ENCODE measurements at regions not wholly inside any gene's neighbourhood (a gene's known extent, or its start where the extent isn't known, plus 50 kb on each side); places are given as distances from the start of the nearest gene placed in this dataset.

DNA sequence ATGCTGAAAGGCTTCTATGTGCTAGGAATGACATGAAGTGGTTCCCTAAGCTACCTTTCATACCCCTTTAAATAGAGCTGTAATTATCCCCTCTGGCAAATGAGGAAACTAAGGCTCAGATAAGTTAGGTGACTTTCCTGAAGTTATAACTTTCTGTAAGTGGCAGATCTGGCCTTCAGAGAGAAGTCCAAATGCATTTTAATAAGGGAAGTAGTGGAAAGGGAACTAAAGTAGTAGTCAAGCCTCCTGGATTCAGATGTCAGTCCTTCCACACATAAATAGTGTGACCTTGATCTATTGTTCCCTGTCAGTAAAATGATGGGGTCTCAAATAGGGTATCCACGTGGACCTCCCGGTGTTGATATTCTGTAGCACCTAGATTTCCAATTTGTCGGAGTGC, 277.7 kb downstream of the EDEM1 start:
- DNase-seq (ENCODE audit: low spot score), result no peak
- no peaks in the 10 kb centered on the region for H3K36me3 ChIP-seq (ENCODE audit: insufficient read depth, low read length)
- H3K4me1 ChIP-seq (ENCODE audit: insufficient read depth, low read length, poor library complexity, severe bottlenecking), result no peaks in the 10 kb centered on the region
- TF ChIP-seq, protein P1, sequence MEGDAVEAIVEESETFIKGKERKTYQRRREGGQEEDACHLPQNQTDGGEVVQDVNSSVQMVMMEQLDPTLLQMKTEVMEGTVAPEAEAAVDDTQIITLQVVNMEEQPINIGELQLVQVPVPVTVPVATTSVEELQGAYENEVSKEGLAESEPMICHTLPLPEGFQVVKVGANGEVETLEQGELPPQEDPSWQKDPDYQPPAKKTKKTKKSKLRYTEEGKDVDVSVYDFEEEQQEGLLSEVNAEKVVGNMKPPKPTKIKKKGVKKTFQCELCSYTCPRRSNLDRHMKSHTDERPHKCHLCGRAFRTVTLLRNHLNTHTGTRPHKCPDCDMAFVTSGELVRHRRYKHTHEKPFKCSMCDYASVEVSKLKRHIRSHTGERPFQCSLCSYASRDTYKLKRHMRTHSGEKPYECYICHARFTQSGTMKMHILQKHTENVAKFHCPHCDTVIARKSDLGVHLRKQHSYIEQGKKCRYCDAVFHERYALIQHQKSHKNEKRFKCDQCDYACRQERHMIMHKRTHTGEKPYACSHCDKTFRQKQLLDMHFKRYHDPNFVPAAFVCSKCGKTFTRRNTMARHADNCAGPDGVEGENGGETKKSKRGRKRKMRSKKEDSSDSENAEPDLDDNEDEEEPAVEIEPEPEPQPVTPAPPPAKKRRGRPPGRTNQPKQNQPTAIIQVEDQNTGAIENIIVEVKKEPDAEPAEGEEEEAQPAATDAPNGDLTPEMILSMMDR (conservative IDR thresholded peaks at IDR 0.05; ENCODE audit: low read length), result no peak
- no peak for TF ChIP-seq EZH2phosphoT487 (IDR thresholded peaks at IDR 0.05; ENCODE audit: borderline replicate concordance, low read depth, low read length)
- ChIA-PET CTCF (ENCODE audit: unreplicated experiment) (no interaction called here), POLR2A (interaction anchor here (0.6 kb wide), 1 partner anchor 219 kb away, joined by 5 read pairs; no protein-coding TSS in a partner anchor)
- intact Hi-C loops (cut with micrococcal nuclease; ENCODE audit: unreplicated experiment), result no loop called here
- no peak overlapping the region for H3K4me3 ChIP-seq (ENCODE audit: low read depth, low read length, poor library complexity, severe bottlenecking)
- no peaks in the 10 kb centered on the region for H4K20me1 ChIP-seq (ENCODE audit: insufficient read depth, low read length)
- no peak overlapping the region for H2AFZ ChIP-seq (ENCODE audit: low read length)
- H3K9me2 ChIP-seq (ENCODE audit: insufficient read depth, low read length), result no peaks in the 10 kb centered on the region
- H3K9me3 ChIP-seq (ENCODE audit: low read length), result no peaks in the 10 kb centered on the region
- no peak overlapping the region for H3K4me2 ChIP-seq (ENCODE audit: low read length)
- no TSS peak for BruUV-seq (replicated peaks)
- no peaks in the 10 kb centered on the region for H3K79me2 ChIP-seq (ENCODE audit: insufficient read depth, low read depth, low read length)
- H3K27ac ChIP-seq (ENCODE audit: low read depth, low read length, poor library complexity, severe bottlenecking), result no peak overlapping the region

DNA sequence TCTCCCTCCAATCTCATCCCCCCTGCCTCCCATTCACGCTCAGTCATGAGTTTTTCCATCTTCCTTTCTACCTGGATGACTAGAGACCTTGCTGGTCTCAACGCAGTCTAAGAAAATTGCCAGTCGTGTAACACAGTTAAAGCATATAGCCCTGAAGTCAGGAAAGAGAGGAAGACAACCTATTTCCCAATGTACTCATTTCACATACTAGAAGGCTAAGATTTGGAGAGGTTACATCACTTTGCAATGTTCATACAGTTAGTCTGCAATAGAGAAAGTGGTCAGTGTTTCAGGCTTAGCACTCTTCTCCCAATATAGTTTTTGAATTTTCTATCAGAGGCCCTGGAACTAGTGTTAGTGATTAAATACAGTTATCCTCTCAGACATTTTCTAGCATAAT, 278.6 kb downstream of the EDEM1 start:
- BruUV-seq (replicated peaks), result no TSS peak
- Histone ChIP-seq H4K20me1 (ENCODE audit: insufficient read depth, low read length) (no peaks in the 10 kb centered on the region), H3K79me2 (ENCODE audit: insufficient read depth, low read depth, low read length) (no peaks in the 10 kb centered on the region), H3K4me2 (ENCODE audit: low read length) (no peak overlapping the region), H3K36me3 (ENCODE audit: insufficient read depth, low read length) (no peaks in the 10 kb centered on the region), H3K4me1 (ENCODE audit: insufficient read depth, low read length, poor library complexity, severe bottlenecking) (no peaks in the 10 kb centered on the region), H3K9me2 (ENCODE audit: insufficient read depth, low read length) (no peaks in the 10 kb centered on the region), H3K27ac (ENCODE audit: low read depth, low read length, poor library complexity, severe bottlenecking) (no peak overlapping the region), H3K9me3 (ENCODE audit: low read length) (no peaks in the 10 kb centered on the region), H3K4me3 (ENCODE audit: low read depth, low read length, poor library complexity, severe bottlenecking) (no peak overlapping the region), H2AFZ (ENCODE audit: low read length) (no peak overlapping the region)
- intact Hi-C loops (cut with micrococcal nuclease; ENCODE audit: unreplicated experiment), result no loop called here
- TF ChIP-seq, protein P1 (conservative IDR thresholded peaks at IDR 0.05; ENCODE audit: low read length), result no peak
- no peak for TF ChIP-seq EZH2phosphoT487 (IDR thresholded peaks at IDR 0.05; ENCODE audit: borderline replicate concordance, low read depth, low read length)
- POLR2A ChIA-PET, result no interaction called here
- CTCF ChIA-PET (ENCODE audit: unreplicated experiment), result no interaction called here
- no peak for DNase-seq (ENCODE audit: low spot score)

DNA sequence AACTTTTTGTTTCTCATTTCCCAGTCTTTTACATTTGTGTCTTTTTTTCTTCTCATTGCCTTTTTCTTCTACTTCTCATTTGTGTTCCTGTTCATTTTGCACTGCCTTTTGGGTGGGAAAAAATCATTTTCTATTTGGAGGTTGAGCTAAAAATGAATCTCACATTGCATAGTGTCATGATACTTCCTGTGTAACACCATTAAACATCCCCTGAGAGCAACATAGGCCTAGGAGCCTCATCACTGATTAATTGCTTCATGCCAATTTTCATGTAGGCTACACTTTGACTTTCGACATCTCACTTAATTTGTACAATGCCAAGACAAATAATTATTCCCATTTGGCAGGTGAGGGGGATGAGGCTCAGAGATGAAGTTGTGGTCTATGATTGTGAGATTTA, 279.2 kb downstream of the EDEM1 start:
- no peaks in the 10 kb centered on the region for H3K79me2 ChIP-seq (ENCODE audit: insufficient read depth, low read depth, low read length)
- H2AFZ ChIP-seq (ENCODE audit: low read length), result no peak overlapping the region
- CTCF ChIA-PET (ENCODE audit: unreplicated experiment), result no interaction called here
- no peak overlapping the region for H3K27ac ChIP-seq (ENCODE audit: low read depth, low read length, poor library complexity, severe bottlenecking)
- no peak overlapping the region for H3K4me3 ChIP-seq (ENCODE audit: low read depth, low read length, poor library complexity, severe bottlenecking)
- no peaks in the 10 kb centered on the region for H4K20me1 ChIP-seq (ENCODE audit: insufficient read depth, low read length)
- no peaks in the 10 kb centered on the region for H3K4me1 ChIP-seq (ENCODE audit: insufficient read depth, low read length, poor library complexity, severe bottlenecking)
- no peak for TF ChIP-seq EZH2phosphoT487 (IDR thresholded peaks at IDR 0.05; ENCODE audit: borderline replicate concordance, low read depth, low read length)
- TF ChIP-seq, protein P1 (conservative IDR thresholded peaks at IDR 0.05; ENCODE audit: low read length), result no peak
- no peaks in the 10 kb centered on the region for H3K9me3 ChIP-seq (ENCODE audit: low read length)
- DNase-seq (ENCODE audit: low spot score), result no peak
- H3K36me3 ChIP-seq (ENCODE audit: insufficient read depth, low read length), result no peaks in the 10 kb centered on the region
- no peaks in the 10 kb centered on the region for H3K9me2 ChIP-seq (ENCODE audit: insufficient read depth, low read length)
- POLR2A ChIA-PET, result no interaction called here
- intact Hi-C loops (cut with micrococcal nuclease; ENCODE audit: unreplicated experiment), result no loop called here
- H3K4me2 ChIP-seq (ENCODE audit: low read length), result no peak overlapping the region
- no TSS peak for BruUV-seq (replicated peaks)

Measured in OCI-LY7 (cell line).